Activated CD8-positive, alpha-beta T cell treated with anti-CD3 and anti-CD28 coated beads, Interleukin-2, amount 10 ng/mL, durations not matched to agents 7 days and 5 days (primary cell): ENCODE measurements at regions not wholly inside any gene's neighbourhood (a gene's known extent, or its start where the extent isn't known, plus 50 kb on each side); places are given as distances from the start of the nearest gene placed in this dataset.

Experiments
- ATAC-seq: fragments of 150-1000 bp; cut with Tn5 transposase; one replicate; pipeline ENCODE4 v1.10.0; 2021; ENCODE audit warnings: moderate library complexity
- CTCF ChIA-PET: fragments of 350-600 bp; sonication (Branson Sonifier 250); formaldehyde crosslinking; loops from one replicate; lab custom pipeline; 2021; ENCODE audit warnings: antibody characterized with exemption; lab: Charles Lee
- POLR2A ChIA-PET: fragments of 350-600 bp; sonication (Branson Sonifier 250); formaldehyde crosslinking; loops from one replicate; lab custom pipeline; 2021; ENCODE audit warnings: antibody characterized with exemption; lab: Charles Lee
- DNase-seq: peaks from one replicate; pipeline ENCODE4 v3.0.0-alpha.2; 2020
- H3K27ac Mint-ChIP-seq: one replicate; pipeline ENCODE4 v1.8.0; 2021; ENCODE audit warnings: mild to moderate bottlenecking, mixed read lengths
- H3K27me3 Mint-ChIP-seq: one replicate; pipeline ENCODE4 v1.8.0; 2021; ENCODE audit warnings: low read depth, mixed read lengths
- H3K36me3 Mint-ChIP-seq: one replicate; pipeline ENCODE4 v1.8.0; 2021; ENCODE audit warnings: low read depth, mixed read lengths
- H3K4me1 Mint-ChIP-seq: one replicate; pipeline ENCODE4 v1.8.0; 2021; ENCODE audit warnings: low read depth, mixed read lengths
- H3K4me3 Mint-ChIP-seq: one replicate; pipeline ENCODE4 v1.8.0; 2021; ENCODE audit warnings: mild to moderate bottlenecking, mixed read lengths
- H3K9me3 Mint-ChIP-seq: one replicate; pipeline ENCODE4 v1.8.0; 2022; ENCODE audit warnings: mixed read lengths; ENCODE audit not compliant: insufficient read depth

- ChIA-PET CTCF (no interaction called here), POLR2A (no interaction called here)
- no peak for DNase-seq
- ATAC-seq, result no peak
- Mint-ChIP-seq H3K27ac (no peak overlapping the region), H3K27me3 (no peaks in the 10 kb centered on the region), H3K36me3 (no peaks in the 10 kb centered on the region), H3K4me3 (no peak overlapping the region), H3K9me3 (no peaks in the 10 kb centered on the region), H3K4me1 (no peaks in the 10 kb centered on the region)
These were observed 142.2 kb downstream of the SH2D1A start for GRCh38 chrX:124488412-124489161.

- no peaks in the 10 kb centered on the region for H3K4me1 Mint-ChIP-seq
- no peak overlapping the region for H3K4me3 Mint-ChIP-seq
- POLR2A ChIA-PET, result no interaction called here
- ATAC-seq, result no peak
- CTCF ChIA-PET, result no interaction called here
- H3K27me3 Mint-ChIP-seq, result no peaks in the 10 kb centered on the region
- H3K9me3 Mint-ChIP-seq, result no peaks in the 10 kb centered on the region
- H3K27ac Mint-ChIP-seq, result no peak overlapping the region
- no peak for DNase-seq
- no peaks in the 10 kb centered on the region for H3K36me3 Mint-ChIP-seq
These were observed 147.6 kb downstream of the SH2D1A start for GRCh38 chrX:124493984-124494383.

GRCh38 chrX:124497386-124497785 lies 151.0 kb downstream of the SH2D1A start:
- no peak overlapping the region for H3K4me3 Mint-ChIP-seq
- H3K4me1 Mint-ChIP-seq, result no peaks in the 10 kb centered on the region
- no peaks in the 10 kb centered on the region for H3K9me3 Mint-ChIP-seq
- ChIA-PET POLR2A (no interaction called here), CTCF (no interaction called here)
- no peaks in the 10 kb centered on the region for H3K27me3 Mint-ChIP-seq
- ATAC-seq, result no peak
- no peak for DNase-seq
- H3K27ac Mint-ChIP-seq, result no peak overlapping the region
- no peaks in the 10 kb centered on the region for H3K36me3 Mint-ChIP-seq

- no peak overlapping the region for H3K4me3 Mint-ChIP-seq
- POLR2A ChIA-PET, result no interaction called here
- no peaks in the 10 kb centered on the region for H3K36me3 Mint-ChIP-seq
- no peaks in the 10 kb centered on the region for H3K27me3 Mint-ChIP-seq
- H3K9me3 Mint-ChIP-seq, result no peaks in the 10 kb centered on the region
- H3K27ac Mint-ChIP-seq, result no peak overlapping the region
- H3K4me1 Mint-ChIP-seq, result no peaks in the 10 kb centered on the region
- ATAC-seq (no peak), DNase-seq (no peak)
- CTCF ChIA-PET, result no interaction called here
These were observed 155.2 kb downstream of the SH2D1A start for GRCh38 chrX:124501586-124501985.

GRCh38 chrX:124502166-124502565 lies 155.8 kb downstream of the SH2D1A start:
- Mint-ChIP-seq H3K27me3 (no peaks in the 10 kb centered on the region), H3K4me3 (no peak overlapping the region), H3K9me3 (no peaks in the 10 kb centered on the region), H3K36me3 (no peaks in the 10 kb centered on the region), H3K27ac (no peak overlapping the region), H3K4me1 (no peaks in the 10 kb centered on the region)
- DNase-seq (no peak), ATAC-seq (no peak)
- ChIA-PET POLR2A (no interaction called here), CTCF (no interaction called here)

GRCh38 chrX:124502599-124502998 lies 156.2 kb downstream of the SH2D1A start:
- ChIA-PET CTCF (no interaction called here), POLR2A (no interaction called here)
- H3K4me1 Mint-ChIP-seq, result no peaks in the 10 kb centered on the region
- no peaks in the 10 kb centered on the region for H3K9me3 Mint-ChIP-seq
- H3K36me3 Mint-ChIP-seq, result no peaks in the 10 kb centered on the region
- ATAC-seq, result no peak
- H3K27ac Mint-ChIP-seq, result no peak overlapping the region
- DNase-seq, result no peak
- no peaks in the 10 kb centered on the region for H3K27me3 Mint-ChIP-seq
- H3K4me3 Mint-ChIP-seq, result no peak overlapping the region

- no peaks in the 10 kb centered on the region for H3K4me1 Mint-ChIP-seq
- no peaks in the 10 kb centered on the region for H3K27me3 Mint-ChIP-seq
- ChIA-PET CTCF (no interaction called here), POLR2A (interaction anchor here (0.8 kb wide), 1 partner anchor 15 kb away, joined by 3 read pairs; no protein-coding TSS in a partner anchor)
- H3K36me3 Mint-ChIP-seq, result no peaks in the 10 kb centered on the region
- no peak overlapping the region for H3K27ac Mint-ChIP-seq
- H3K9me3 Mint-ChIP-seq, result no peaks in the 10 kb centered on the region
- ATAC-seq (no peak), DNase-seq (no peak)
- no peak overlapping the region for H3K4me3 Mint-ChIP-seq
These were observed 158.0 kb downstream of the SH2D1A start for GRCh38 chrX:124504111-124504983.

GRCh38 chrX:124506066-124506465 lies 159.7 kb downstream of the SH2D1A start:
- DNase-seq, result no peak

GRCh38 chrX:124507246-124507645 lies 160.9 kb downstream of the SH2D1A start:
- Mint-ChIP-seq H3K27me3 (no peaks in the 10 kb centered on the region), H3K36me3 (no peaks in the 10 kb centered on the region), H3K4me1 (no peaks in the 10 kb centered on the region), H3K9me3 (no peaks in the 10 kb centered on the region), H3K4me3 (no peak overlapping the region), H3K27ac (no peak overlapping the region)
- POLR2A ChIA-PET, result no interaction called here
- no peak for DNase-seq
- CTCF ChIA-PET, result no interaction called here
- ATAC-seq, result no peak

More at GRCh38 chrX:124506066-124506465, 159.7 kb downstream of the SH2D1A start:
- ChIA-PET CTCF (no interaction called here), POLR2A (no interaction called here)
- no peak for ATAC-seq
- Mint-ChIP-seq H3K9me3 (no peaks in the 10 kb centered on the region), H3K27ac (no peak overlapping the region), H3K36me3 (no peaks in the 10 kb centered on the region), H3K4me3 (no peak overlapping the region), H3K27me3 (no peaks in the 10 kb centered on the region), H3K4me1 (no peaks in the 10 kb centered on the region)

GRCh38 chrX:124518885-124519284 lies 172.5 kb downstream of the SH2D1A start:
- Mint-ChIP-seq H3K9me3 (no peaks in the 10 kb centered on the region), H3K4me1 (no peaks in the 10 kb centered on the region), H3K27me3 (no peaks in the 10 kb centered on the region), H3K36me3 (no peaks in the 10 kb centered on the region), H3K27ac (no peak overlapping the region), H3K4me3 (no peak overlapping the region)
- ATAC-seq (no peak), DNase-seq (no peak)
- POLR2A ChIA-PET, result no interaction called here
- CTCF ChIA-PET, result no interaction called here

GRCh38 chrX:124524852-124525251 lies 178.5 kb downstream of the SH2D1A start:
- Mint-ChIP-seq H3K36me3 (no peaks in the 10 kb centered on the region), H3K27ac (no peak overlapping the region), H3K9me3 (no peaks in the 10 kb centered on the region), H3K4me3 (no peak overlapping the region), H3K27me3 (no peaks in the 10 kb centered on the region), H3K4me1 (no peaks in the 10 kb centered on the region)
- ATAC-seq, result no peak
- DNase-seq, result no peak
- CTCF ChIA-PET, result no interaction called here
- POLR2A ChIA-PET, result no interaction called here

- H3K27ac Mint-ChIP-seq, result no peak overlapping the region
- H3K27me3 Mint-ChIP-seq, result no peaks in the 10 kb centered on the region
- POLR2A ChIA-PET, result no interaction called here
- no peaks in the 10 kb centered on the region for H3K4me1 Mint-ChIP-seq
- DNase-seq (no peak), ATAC-seq (no peak)
- CTCF ChIA-PET, result no interaction called here
- H3K9me3 Mint-ChIP-seq, result no peaks in the 10 kb centered on the region
- H3K4me3 Mint-ChIP-seq, result no peak overlapping the region
- no peaks in the 10 kb centered on the region for H3K36me3 Mint-ChIP-seq
These were observed 183.4 kb downstream of the SH2D1A start for GRCh38 chrX:124529786-124530185.
